ENCODE measurements at regions not wholly inside any gene's neighbourhood (a gene's known extent, or its start where the extent isn't known, plus 50 kb on each side); places are given as distances from the start of the nearest gene placed in this dataset.

GRCh38 chr10:123552760-123553554 is 113.2 kb upstream of the GPR26 start:
- no peak for TF ChIP-seq CTCF (IDR thresholded peaks at IDR 0.05; ENCODE audit: control extremely low read depth in 1 of 3, insufficient read depth in 1 of 3, low read depth in 1 of 3, low read length in 3 of 3)
- no peak for TF ChIP-seq BCL11A (IDR thresholded peaks at IDR 0.05; ENCODE audit: low read depth in 2 of 2, low read length in 2 of 2)
- no peak for TF ChIP-seq ZNF274 (IDR thresholded peaks at IDR 0.05; ENCODE audit: borderline replicate concordance, extremely low read depth, low read length)
- no peak for TF ChIP-seq EZH2 (IDR thresholded peaks at IDR 0.05; ENCODE audit: low read depth, low read length, severe bottlenecking)
- no peak for TF ChIP-seq SIN3A (conservative IDR thresholded peaks at IDR 0.05 in 1 of 2, IDR thresholded peaks at IDR 0.05 in 1 of 2; ENCODE audit: low read depth in 1 of 2, low read length in 2 of 2)
- TF ChIP-seq CHD1 (IDR thresholded peaks at IDR 0.05; ENCODE audit: low read depth, low read length), result no peak
- no peak for TF ChIP-seq POLR2AphosphoS5 (IDR thresholded peaks at IDR 0.05; ENCODE audit: low read depth, low read length)
- TF ChIP-seq ATF2 (IDR thresholded peaks at IDR 0.05; ENCODE audit: low read length), result no peak
- no peak for TF ChIP-seq YY1 (IDR thresholded peaks at IDR 0.05; ENCODE audit: low read depth, low read length)
- TF ChIP-seq ATF3 (IDR thresholded peaks at IDR 0.05; ENCODE audit: insufficient read depth, low read depth, low read length), result no peak
- no peak for TF ChIP-seq POLR2A (IDR thresholded peaks at IDR 0.05; ENCODE audit: control extremely low read depth in 1 of 2, low read depth in 2 of 2, low read length in 2 of 2)
- TF ChIP-seq CHD2 (IDR thresholded peaks at IDR 0.05; ENCODE audit: low read length), result no peak
- no peak for TF ChIP-seq EP300 (IDR thresholded peaks at IDR 0.05; ENCODE audit: borderline replicate concordance in 1 of 2, low read depth in 2 of 2, low read length in 2 of 2)
- no peak for TF ChIP-seq RAD21 (IDR thresholded peaks at IDR 0.05 in 1 of 2, conservative IDR thresholded peaks at IDR 0.05 in 1 of 2; ENCODE audit: low read depth in 2 of 2, low read length in 2 of 2)

Data from H1 (cell line).